Adipocyte (in vitro differentiated cells): ENCODE measurements at regions not wholly inside any gene's neighbourhood (a gene's known extent, or its start where the extent isn't known, plus 50 kb on each side); places are given as distances from the start of the nearest gene placed in this dataset.

ENCODE experiments used
- DNase-seq: peaks from one replicate; pipeline ENCODE4 v3.0.0-alpha.2; 2015; ENCODE audit warnings: low read depth
- H3K27me3 ChIP-seq: replicated peaks from 2 replicates; pipeline ENCODE4 v1.7.0; 2013; ENCODE audit warnings: mild to moderate bottlenecking, low read length, moderate library complexity; ENCODE audit not compliant: control insufficient read depth, insufficient read depth
- H3K36me3 ChIP-seq: 2 replicates; pipeline ENCODE4 v1.7.0; 2013; ENCODE audit warnings: low read length, mild to moderate bottlenecking, moderate library complexity; ENCODE audit not compliant: control insufficient read depth, insufficient read depth, severe bottlenecking
- H3K4me1 ChIP-seq: 2 replicates; pipeline ENCODE4 v1.7.0; 2013; ENCODE audit warnings: mild to moderate bottlenecking, low read length, moderate library complexity; ENCODE audit not compliant: control insufficient read depth, insufficient read depth
- H3K4me3 ChIP-seq: 2 replicates; pipeline ENCODE4 v1.7.0; 2013; ENCODE audit warnings: mild to moderate bottlenecking, low read length, moderate library complexity
- H3K9ac ChIP-seq: 2 replicates; pipeline ENCODE4 v1.7.0; 2013; ENCODE audit warnings: mild to moderate bottlenecking, low read length, moderate library complexity
- H3K9me3 ChIP-seq: 2 replicates; pipeline ENCODE4 v1.7.0; 2013; ENCODE audit warnings: mild to moderate bottlenecking, low read length, moderate library complexity; ENCODE audit not compliant: control insufficient read depth

GRCh38 chr1:208644401-208645160, 400.4 kb upstream of the PLXNA2 start:
- no peak for DNase-seq
- no peak overlapping the region for H3K4me3 ChIP-seq
- no peaks in the 10 kb centered on the region for H3K4me1 ChIP-seq
- no peaks in the 10 kb centered on the region for H3K9me3 ChIP-seq
- H3K36me3 ChIP-seq = no peaks in the 10 kb centered on the region
- H3K9ac ChIP-seq = no peak overlapping the region
- H3K27me3 ChIP-seq = peaks cover 26% of the 10 kb centered on the region

DNA sequence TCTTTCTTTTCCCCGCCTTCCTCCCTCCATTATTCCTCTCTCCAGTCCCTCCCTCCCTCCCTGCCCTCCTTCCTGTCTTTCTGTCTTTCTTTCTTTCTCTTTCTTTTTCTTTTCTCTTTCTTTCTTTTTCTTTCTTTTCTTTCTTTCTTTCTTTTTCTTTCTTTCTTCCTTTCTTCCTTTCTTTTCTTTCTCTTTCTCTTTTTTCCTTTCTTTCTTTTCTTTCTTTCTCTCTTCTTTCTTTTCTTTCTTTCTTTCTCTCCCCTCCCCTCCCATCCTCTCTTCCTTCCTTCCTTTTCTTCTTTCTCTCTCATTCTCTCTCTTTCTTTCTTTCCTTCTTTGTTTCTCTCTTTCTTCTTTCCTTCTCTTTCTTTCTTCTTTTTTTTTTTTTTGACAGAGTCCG, 402.2 kb upstream of the PLXNA2 start:
- Histone ChIP-seq H3K9ac (no peak overlapping the region), H3K4me3 (no peak overlapping the region)
- DNase-seq = no peak

GRCh38 chr1:208648146-208648545, 404.0 kb upstream of the PLXNA2 start:
- H3K9me3 ChIP-seq = no peaks in the 10 kb centered on the region
- no peak overlapping the region for H3K4me3 ChIP-seq
- DNase-seq = no peak
- peaks cover 4% of the 10 kb centered on the region for H3K4me1 ChIP-seq
- no peak overlapping the region for H3K9ac ChIP-seq
- H3K27me3 ChIP-seq = peaks cover 34% of the 10 kb centered on the region
- H3K36me3 ChIP-seq = no peaks in the 10 kb centered on the region

More for the DNA sequence above, 402.2 kb upstream of the PLXNA2 start:
- H3K4me1 ChIP-seq = no peaks in the 10 kb centered on the region
- H3K36me3 ChIP-seq = no peaks in the 10 kb centered on the region
- no peaks in the 10 kb centered on the region for H3K9me3 ChIP-seq
- peaks cover 38% of the 10 kb centered on the region for H3K27me3 ChIP-seq

DNA sequence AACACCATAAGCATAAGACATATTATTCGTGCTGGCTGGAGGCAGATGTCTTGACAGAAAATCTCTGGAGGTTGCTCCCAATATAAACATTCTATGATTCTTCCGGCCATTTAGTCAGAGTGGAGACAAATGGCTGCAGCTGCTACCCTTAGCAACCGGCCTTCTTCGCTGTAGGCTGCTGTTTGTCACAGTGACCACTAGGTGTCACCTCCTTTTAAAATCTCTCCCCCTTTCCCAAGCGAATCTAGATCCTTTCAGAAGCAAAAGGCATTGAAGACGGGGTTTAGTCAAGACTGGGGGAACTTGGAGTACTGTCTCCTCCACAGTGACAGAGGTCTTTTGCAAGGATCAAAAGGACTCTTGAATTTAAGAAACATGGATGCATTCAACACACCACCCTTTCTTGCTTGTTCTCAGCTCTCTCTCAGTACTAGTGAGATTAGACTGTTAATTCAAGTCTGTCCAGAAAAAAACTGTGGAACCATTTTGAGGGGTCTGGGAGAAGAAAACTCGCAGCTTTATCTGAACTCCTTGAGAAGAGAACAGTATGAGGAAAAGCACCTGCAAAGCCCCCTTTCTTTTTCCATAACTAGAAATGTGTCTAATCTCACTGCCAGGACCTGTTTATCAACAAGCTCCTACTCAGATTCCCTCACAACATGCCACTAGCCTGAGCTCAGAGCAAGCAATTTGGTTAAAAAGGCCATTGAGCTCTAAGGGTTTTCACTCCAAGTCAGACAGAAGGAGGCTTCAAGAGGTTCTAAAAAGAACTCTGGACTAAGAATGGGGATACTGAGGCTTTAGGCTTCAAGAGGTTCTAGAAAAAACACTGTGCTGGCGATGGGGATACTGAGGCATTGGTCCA, 408.3 kb upstream of the PLXNA2 start:
- peaks cover 31% of the 10 kb centered on the region for H3K27me3 ChIP-seq
- H3K4me1 ChIP-seq = peaks cover 4% of the 10 kb centered on the region
- no peaks in the 10 kb centered on the region for H3K9me3 ChIP-seq
- H3K4me3 ChIP-seq = no peak overlapping the region
- peak; percentile 83 for DNase-seq
- H3K9ac ChIP-seq = no peak overlapping the region
- H3K36me3 ChIP-seq = no peaks in the 10 kb centered on the region

- peaks cover 24% of the 10 kb centered on the region for H3K27me3 ChIP-seq
- no peak for DNase-seq
- no peaks in the 10 kb centered on the region for H3K36me3 ChIP-seq
- H3K9ac ChIP-seq = no peak overlapping the region
- H3K9me3 ChIP-seq = no peaks in the 10 kb centered on the region
- no peak overlapping the region for H3K4me3 ChIP-seq
- peaks cover 4% of the 10 kb centered on the region for H3K4me1 ChIP-seq
These were observed 409.2 kb upstream of the PLXNA2 start for GRCh38 chr1:208653426-208653825.

GRCh38 chr1:208654241-208654640, 410.1 kb upstream of the PLXNA2 start:
- peak; percentile 27 for DNase-seq
- H3K36me3 ChIP-seq = no peaks in the 10 kb centered on the region
- no peaks in the 10 kb centered on the region for H3K9me3 ChIP-seq
- no peak overlapping the region for H3K4me3 ChIP-seq
- H3K9ac ChIP-seq = no peak overlapping the region
- H3K4me1 ChIP-seq = peaks cover 4% of the 10 kb centered on the region
- H3K27me3 ChIP-seq = peaks cover 17% of the 10 kb centered on the region

GRCh38 chr1:208665936-208666335, 421.8 kb upstream of the PLXNA2 start:
- Histone ChIP-seq H3K9me3 (no peaks in the 10 kb centered on the region), H3K9ac (no peak overlapping the region), H3K36me3 (no peaks in the 10 kb centered on the region), H3K27me3 (peaks cover 15% of the 10 kb centered on the region), H3K4me1 (no peaks in the 10 kb centered on the region), H3K4me3 (no peak overlapping the region)
- DNase-seq = no peak

GRCh38 chr1:208668991-208669390, 424.8 kb upstream of the PLXNA2 start:
- Histone ChIP-seq H3K4me3 (no peak overlapping the region), H3K27me3 (peaks cover 9% of the 10 kb centered on the region), H3K4me1 (no peaks in the 10 kb centered on the region), H3K9ac (no peak overlapping the region), H3K36me3 (no peaks in the 10 kb centered on the region), H3K9me3 (no peaks in the 10 kb centered on the region)
- no peak for DNase-seq

- Histone ChIP-seq H3K4me1 (no peaks in the 10 kb centered on the region), H3K27me3 (no peaks in the 10 kb centered on the region), H3K9me3 (no peaks in the 10 kb centered on the region), H3K4me3 (no peak overlapping the region), H3K9ac (no peak overlapping the region), H3K36me3 (no peaks in the 10 kb centered on the region)
- no peak for DNase-seq
These were observed 426.6 kb upstream of the PLXNA2 start for GRCh38 chr1:208670778-208671177.

DNA sequence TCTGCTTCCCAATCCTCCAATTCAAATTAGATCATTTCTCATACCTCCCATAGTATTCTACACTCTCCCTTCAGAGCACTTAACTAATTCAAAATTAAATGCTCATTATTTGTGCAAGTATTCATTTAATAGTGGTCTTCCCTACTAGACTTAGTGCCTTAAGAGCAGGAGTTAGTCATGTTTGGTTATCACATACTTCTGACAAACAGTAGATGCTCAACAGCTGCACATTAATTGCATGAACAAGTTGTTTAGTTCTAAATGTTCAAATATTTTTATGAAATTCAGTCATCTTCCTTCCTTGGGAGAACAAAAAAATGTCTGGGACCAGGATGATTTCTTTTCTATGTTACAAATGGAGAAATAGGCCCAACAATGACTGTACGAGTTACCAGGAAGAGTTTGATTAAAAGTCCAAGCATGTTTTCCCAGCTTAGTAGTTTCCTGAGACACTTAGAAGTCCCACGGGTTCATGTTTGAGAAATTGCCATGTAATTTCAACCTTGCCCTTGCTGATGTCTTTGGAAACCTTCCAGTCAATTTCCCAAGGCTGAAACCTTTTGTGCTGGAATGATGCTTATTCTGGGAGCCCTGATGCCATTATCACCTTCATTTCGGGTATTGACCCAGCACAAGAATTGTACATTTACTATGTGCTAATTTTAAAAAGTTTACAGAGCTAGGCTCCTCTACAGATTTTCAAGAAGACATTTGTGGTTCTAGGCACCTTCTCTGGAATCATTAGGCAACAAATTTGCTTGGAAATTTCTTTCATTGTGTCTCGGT, 437.9 kb upstream of the PLXNA2 start:
- Histone ChIP-seq H3K9me3 (no peaks in the 10 kb centered on the region), H3K27me3 (no peaks in the 10 kb centered on the region), H3K9ac (no peak overlapping the region), H3K4me1 (no peaks in the 10 kb centered on the region), H3K36me3 (no peaks in the 10 kb centered on the region), H3K4me3 (no peak overlapping the region)
- peak; percentile 0 for DNase-seq

DNA sequence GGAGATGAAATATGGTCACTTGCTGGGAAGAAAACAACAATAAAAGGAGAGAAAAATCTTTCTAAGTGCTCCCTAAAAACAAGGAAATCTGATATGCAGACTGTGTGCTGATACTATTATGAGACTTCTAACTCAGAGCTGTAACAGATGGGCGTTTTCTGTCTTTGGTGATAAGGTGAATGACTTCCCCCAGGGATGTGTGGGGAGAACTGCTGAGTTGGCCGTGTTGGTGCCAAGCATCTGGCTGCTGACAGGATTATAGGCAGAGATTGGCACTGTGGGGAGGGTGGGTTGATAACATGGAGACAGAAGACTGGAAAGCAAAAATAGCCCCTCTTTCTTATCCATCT, 438.5 kb upstream of the PLXNA2 start:
- H3K9ac ChIP-seq = no peak overlapping the region
- H3K36me3 ChIP-seq = no peaks in the 10 kb centered on the region
- H3K27me3 ChIP-seq = no peaks in the 10 kb centered on the region
- DNase-seq = no peak
- no peak overlapping the region for H3K4me3 ChIP-seq
- H3K4me1 ChIP-seq = no peaks in the 10 kb centered on the region
- no peaks in the 10 kb centered on the region for H3K9me3 ChIP-seq
